Activated CD4-positive, alpha-beta T cell treated with anti-CD3 and anti-CD28 coated beads for 4 hours (primary cell): ENCODE measurements at regions not wholly inside any gene's neighbourhood (a gene's known extent, or its start where the extent isn't known, plus 50 kb on each side); places are given as distances from the start of the nearest gene placed in this dataset.
A peak's percentile ranks its signal among the peaks of the same experiment; 100 is the strongest.
"Not testable (repeated sequence)": the region's sequence is repeated elsewhere in the genome, so short reads cannot be mapped to it uniquely, and the experiment has no call there.

ENCODE experiments used
- DNase-seq, 2 donors: peaks; one replicate each; pipeline ENCODE4 v3.0.0-alpha.2; 2020

GRCh38 chr3:30452446-30452845 lies 154.0 kb upstream of the TGFBR2 start:
- DNase-seq = no peak

DNA sequence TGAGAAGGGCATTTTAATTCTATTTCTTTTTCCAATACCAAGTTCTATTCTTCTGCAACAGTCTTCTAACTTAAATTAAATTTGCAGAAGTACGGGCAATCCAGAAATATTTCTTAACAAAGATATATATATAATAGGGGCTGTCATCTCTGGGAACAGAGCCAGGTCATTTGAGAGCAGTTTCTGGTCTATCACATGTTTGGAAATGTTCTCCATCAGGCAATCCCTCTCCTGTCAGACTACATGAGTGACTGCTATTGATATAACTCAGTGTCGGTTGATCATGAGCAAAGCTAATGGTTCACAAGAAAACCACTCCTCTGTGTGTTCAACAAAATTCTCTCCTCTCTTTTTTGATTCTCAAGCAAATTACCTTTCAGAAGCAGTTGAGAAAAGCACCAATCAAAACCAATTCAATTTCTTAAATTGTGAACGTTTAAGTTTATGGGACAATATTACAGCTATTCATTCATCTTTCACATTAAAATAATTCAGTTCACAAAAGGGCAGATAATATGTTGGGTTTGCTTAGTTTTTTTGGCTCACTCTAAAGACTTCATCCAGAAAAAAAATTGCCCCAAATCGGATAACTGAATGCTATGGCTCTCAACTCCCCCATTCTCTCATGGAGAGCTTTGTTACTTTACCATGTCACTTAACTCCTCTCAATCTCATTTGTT lies 152.9 kb upstream of the TGFBR2 start:
- no peak for DNase-seq

DNA sequence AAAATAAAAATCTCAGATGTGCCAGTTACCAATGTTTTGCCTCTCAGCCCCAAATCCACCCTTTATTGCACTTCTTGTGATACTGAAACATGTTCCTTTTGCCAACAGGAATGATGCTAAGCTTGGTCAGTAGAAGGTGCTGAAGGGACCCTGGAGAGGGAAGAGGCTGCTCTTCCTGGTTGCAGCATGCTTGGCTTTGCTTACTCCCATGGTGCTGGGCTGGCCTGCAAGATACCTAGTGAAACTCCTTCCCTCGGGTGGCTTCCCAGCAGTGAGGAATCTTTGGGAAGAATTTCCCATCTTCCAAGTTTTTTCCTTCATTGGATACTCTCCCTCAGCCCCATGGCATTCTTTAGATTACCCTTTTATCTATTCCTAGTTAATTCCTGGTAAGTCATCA lies 151.8 kb upstream of the TGFBR2 start:
- no peak for DNase-seq

DNA sequence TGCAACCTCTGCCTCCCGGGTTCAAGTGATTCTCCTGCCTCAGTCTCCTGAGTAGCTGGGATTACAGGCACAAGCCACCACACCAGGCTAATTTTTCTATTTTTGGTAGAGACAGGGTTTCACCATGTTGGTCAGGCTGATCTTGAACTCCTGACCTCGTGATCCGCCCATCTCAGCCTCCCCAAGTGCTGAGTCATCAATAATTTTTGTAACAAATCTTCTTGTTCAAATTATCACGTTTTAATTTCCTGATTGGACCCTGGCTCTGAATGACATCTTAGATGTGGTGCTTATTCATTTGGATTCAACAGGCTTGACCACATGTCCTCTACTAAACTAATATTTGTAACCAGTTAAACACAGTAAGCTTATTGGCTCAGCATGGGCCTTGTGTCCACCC lies 151.3 kb upstream of the TGFBR2 start:
- DNase-seq = not testable (repeated sequence)

- DNase-seq = no peak
Observed at GRCh38 chr3:30455840-30456239, 150.6 kb upstream of the TGFBR2 start.

DNA sequence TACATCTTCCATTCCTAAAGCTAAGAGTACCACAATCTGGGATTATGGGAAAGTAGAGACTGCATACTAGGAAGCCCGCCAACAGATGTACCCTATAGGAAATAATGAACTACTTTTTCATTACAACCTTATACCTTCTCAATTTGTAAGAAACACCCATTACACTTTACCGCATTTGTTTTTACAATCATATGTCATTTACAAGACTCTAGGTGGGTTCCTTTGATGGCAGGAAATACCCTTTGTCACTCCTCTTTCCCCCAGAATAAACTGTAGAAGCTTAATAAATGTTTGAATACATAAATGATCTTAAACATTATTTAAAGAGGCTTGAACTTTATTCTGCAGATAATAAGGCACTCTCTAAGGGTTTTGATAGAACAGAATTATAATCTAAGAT lies 150.1 kb upstream of the TGFBR2 start:
- DNase-seq = no peak

GRCh38 chr3:30457081-30457480 lies 149.3 kb upstream of the TGFBR2 start:
- no peak for DNase-seq

GRCh38 chr3:30457726-30458125 lies 148.7 kb upstream of the TGFBR2 start:
- DNase-seq = no peak

- DNase-seq = no peak
Observed at GRCh38 chr3:30458376-30459171, 147.8 kb upstream of the TGFBR2 start.

DNA sequence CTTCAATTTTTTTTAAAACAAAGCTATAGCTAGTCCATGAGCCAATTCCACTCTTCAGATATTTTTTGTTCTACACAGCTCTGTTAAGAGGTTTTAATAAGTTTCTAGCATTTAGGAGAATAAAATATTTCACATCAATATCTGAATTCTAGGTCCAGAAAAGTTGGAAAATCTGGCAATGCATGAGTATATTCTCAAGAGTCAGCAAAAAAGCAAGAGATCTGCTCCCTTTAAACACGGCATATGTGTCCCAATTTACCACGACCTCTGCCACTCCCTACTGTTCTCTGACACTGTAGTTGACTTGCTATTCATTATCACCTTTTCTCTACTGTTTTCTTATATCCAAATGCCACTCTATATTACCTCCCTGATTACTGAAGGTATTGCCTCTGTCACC lies 145.1 kb upstream of the TGFBR2 start:
- DNase-seq = no peak

DNA sequence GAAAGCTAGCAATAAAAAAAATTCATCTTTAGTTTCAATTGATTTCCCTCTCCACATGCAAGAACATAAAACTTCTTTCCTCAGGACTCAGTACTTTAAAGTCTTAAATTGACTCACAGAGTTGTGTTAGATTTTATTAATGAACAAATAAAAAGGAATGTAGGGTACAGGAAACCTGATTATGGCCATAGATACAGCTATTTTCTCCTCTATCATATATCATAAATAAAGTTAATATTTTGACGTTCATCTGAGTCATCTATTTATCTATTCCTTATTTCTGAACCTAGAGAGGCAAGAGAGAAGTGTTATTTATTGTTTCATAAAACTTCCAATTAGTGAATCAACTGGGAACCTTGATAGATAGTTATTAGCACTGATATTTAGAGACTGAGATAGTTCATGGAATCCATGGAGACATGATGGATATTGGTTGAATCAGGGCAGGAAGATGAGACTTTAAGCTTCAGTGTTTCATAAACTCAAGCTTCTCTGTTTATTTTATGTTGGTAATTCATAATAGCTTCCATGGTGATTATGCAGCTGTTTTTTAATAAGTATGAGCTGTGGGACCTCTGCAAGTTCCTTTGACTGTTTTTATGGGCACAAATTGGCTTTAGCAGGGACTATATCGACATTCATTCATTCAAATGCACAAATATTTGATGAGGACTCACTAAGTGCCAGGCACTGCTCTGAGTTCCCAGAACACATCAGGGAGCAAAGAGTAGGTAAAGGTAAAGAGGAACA lies 143.5 kb upstream of the TGFBR2 start:
- no peak for DNase-seq

GRCh38 chr3:30464381-30464780 lies 142.0 kb upstream of the TGFBR2 start:
- DNase-seq = no peak

DNA sequence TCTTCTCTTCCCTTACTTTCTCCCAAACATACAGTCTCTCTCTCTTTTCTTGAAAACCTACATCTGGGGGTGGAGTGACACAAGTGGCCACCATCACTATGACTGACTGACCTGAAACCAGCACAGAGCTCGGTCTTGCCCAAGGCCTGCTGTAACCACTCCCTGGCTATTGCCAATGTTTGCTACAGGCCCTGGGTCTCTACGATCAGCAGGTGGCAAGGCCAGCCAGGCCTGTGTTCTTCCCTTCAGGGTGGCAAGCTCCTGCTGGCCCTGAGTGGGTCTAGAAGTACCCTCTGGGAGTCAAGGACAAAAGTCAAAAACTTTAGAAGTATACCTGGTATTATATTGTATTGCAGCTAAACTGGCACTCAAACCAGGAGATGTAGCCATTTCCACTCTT lies 140.9 kb upstream of the TGFBR2 start:
- DNase-seq = no peak

DNA sequence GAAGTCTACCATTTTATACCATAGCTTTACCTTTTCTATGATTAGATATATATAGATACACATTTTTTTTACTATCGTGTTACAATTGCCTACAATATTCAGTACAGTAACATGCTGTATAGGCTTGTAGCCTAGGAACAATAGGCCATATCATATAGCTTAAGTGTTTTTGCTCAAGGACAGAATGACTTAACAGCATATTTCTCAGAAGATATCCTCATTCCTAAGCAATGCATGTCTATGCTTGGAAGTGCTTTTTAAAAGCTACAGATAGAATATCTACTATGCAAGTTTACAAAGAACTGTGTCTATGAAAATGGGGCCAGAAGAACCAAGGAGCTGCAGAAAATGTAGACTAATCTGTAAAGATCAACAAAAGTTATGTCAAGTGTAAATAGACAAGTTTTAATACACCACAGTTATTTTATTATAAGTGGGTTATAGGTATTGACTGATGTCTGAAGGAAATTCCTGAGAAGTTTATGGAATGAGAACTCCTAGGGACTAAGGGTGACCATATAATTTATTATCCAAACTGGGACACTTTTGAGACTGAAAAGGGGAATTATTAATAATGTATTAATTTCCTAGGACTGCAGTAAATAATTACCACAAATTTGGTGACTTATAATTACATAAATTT lies 138.7 kb upstream of the TGFBR2 start:
- DNase-seq = no peak

GRCh38 chr3:30469133-30469532 lies 137.3 kb upstream of the TGFBR2 start:
- DNase-seq = no peak

GRCh38 chr3:30470496-30470895 lies 135.9 kb upstream of the TGFBR2 start:
- no peak for DNase-seq

DNA sequence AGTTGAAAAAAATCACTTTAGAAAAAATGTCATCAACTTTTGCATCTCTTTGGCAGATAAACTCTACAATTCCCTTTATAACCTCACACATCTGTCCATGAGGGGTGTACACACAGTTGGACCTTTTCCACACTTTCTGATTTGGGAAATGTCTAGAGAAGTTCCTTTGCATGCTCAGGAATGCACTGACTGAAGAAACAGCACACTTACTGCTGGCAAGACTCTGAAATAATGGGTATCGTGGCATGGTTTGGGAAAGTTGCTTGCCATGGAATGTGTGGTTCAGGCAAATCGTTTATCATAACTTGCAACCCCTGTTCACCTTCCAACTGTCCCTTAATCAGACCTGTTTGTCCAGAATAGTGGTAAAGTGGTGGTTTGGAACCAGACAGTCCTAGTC lies 135.3 kb upstream of the TGFBR2 start:
- no peak for DNase-seq

DNA sequence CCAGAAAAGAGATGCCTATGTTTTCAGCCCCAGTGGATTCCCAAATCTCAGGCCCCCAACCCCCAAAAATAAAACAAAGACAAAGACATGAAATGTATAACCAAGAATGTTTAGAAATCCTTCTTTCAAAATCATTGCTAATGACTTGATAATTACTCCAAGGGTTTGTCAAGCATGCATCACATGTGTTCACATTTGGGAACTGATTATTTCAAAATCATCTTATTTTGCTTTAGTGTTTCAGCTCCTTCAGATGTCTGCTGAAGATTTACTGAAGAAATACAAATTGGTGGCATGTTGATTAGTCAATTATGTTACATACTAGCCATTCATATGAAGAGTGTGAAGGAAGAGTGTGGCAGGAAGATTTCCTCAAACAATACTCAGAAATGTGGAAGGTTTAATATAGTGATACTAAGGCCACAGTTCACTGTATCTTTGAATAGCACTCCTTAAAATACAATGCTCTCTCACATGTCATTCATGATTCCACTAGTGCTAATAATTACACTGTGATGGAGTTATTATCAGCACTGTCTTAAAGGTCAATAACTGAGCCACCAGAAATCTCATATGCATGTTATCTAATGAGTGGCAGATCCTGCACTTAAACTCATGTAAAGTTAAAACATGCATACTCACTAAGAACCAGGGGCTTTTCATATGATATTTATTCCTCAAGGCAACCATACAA lies 134.5 kb upstream of the TGFBR2 start:
- DNase-seq = no peak

DNA sequence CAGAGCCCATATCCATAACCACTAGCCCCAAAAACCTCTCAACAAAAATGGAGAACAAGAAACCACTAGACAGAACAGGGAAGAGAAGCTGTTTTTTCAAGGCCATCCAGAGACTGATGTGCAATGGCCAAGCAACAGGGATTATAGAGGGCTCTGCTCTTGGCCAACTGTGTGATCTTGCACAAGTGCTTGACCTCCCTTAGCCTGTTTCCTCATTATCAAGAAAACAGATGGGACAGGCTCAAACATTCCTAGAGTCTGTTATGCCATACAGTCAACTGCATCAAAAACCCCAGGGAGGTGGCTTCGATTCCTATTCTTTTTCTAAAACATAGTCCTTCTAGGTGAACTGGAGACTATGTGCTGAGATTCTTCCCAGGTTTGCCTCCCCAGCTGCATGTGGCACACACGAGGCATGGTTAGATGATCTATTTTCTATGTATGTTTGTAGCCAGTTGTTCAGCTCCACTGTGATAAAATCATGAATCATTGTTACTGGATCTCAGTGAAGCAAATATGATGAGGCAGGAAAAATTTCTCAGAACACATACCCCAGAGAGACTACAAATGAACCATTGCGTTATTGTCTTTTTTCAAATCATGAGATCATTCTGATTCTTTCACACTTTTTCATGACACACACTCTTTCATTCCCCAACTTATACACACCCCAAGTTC lies 132.9 kb upstream of the TGFBR2 start:
- DNase-seq = no peak

DNA sequence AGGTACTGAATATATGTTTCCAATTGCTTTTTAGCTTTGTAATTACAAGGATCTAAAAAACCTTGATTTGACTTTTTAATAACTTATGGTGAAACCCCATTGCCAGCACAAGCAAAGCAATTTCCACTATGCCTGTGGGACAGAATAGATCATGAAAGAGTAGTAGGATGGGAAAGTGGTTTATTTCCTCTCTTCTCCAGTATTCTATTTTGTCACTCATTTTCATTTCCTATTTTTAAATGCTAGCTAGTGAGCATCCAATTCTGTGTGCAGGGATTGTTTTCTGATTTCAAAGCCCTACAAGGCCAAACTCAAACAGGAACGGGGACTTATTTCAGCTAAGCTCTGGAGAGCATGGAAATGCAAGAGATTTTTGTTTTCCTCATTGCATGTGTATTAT lies 132.0 kb upstream of the TGFBR2 start:
- DNase-seq = no peak

DNA sequence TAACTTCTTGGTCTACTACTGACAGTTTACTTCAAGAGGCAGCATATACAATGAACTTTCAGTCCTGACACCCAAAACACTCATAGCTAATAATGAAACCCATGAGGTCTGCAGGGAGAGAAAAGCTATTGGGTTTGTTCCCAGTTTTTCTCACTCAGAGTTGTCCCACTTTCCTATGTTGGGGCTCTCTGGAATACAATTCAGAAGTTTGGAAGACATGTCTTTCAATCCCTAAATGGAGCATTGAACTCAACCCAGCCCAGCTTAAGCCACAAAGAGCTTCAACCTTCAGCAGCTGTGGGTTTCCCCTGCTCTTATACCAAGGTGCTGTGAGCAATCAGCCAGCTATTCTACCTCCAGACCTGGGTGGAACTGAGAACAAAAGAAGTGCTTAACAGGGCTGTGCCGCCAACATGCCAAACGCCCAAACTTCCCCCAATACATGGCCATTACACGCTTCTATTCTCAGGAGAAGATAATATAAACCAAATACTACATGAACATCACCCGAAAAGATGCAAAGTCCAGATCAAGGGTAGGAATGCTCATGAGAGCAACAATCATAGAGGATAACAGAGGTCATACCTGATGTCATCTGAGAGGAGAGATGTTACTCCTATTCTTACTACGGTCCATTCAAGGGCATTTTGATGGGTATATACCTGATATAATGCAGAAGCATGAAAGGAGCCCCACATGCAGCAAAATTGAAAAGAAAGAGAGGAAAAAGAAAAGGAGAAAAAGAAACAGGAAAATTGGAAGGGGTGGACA lies 131.2 kb upstream of the TGFBR2 start:
- DNase-seq = peak in 1 of 2 donors; percentile 14
